Fibroblast of lung (primary cell): ENCODE measurements at regions not wholly inside any gene's neighbourhood (a gene's known extent, or its start where the extent isn't known, plus 50 kb on each side); places are given as distances from the start of the nearest gene placed in this dataset.

Experiments used
- DNase-seq, 2 donors: peaks; one replicate each; pipeline versions ENCODE4 v3.0.0 to v3.0.0-alpha.2; 2010; ENCODE audit warnings: low read depth in 2 of 2
- H2AFZ ChIP-seq: 2 replicates; pipeline ENCODE4 v1.5.1; 2012; ENCODE audit warnings: low read length, control low read depth, inconsistent platforms
- H3K27ac ChIP-seq: 2 replicates; pipeline ENCODE4 v1.5.1; 2011; ENCODE audit warnings: low read length, control low read depth; ENCODE audit not compliant: insufficient read depth
- H3K27me3 ChIP-seq: 2 replicates; pipeline ENCODE4 v1.5.1; 2011; ENCODE audit warnings: mild to moderate bottlenecking, low read length; ENCODE audit not compliant: control insufficient read depth, insufficient read depth
- H3K36me3 ChIP-seq: 2 replicates; pipeline ENCODE4 v1.5.1; 2011; ENCODE audit warnings: low read length; ENCODE audit not compliant: control insufficient read depth, insufficient read depth
- H3K4me1 ChIP-seq: 2 replicates; pipeline ENCODE4 v1.5.1; 2011; ENCODE audit warnings: low read length; ENCODE audit not compliant: control insufficient read depth, insufficient read depth; ENCODE audit errors: extremely low read depth
- H3K4me2 ChIP-seq: 2 replicates; pipeline ENCODE4 v1.5.1; 2011; ENCODE audit warnings: low read length, control low read depth; ENCODE audit not compliant: insufficient read depth; ENCODE audit errors: extremely low read depth
- H3K4me3 ChIP-seq, 4 experiments: fragments of 200-600 bp in 1 of 4; sonication (generic) in 1 of 4; replicated peaks in 1 of 4; 2 replicates each; pipeline ENCODE4 v1.5.1; 2011 to 2016; ENCODE audit warnings: low read length in 4 of 4, low read depth in 3 of 4, mild to moderate bottlenecking in 3 of 4, control low read depth in 2 of 4, inconsistent platforms in 1 of 4, mixed read lengths in 1 of 4; ENCODE audit not compliant: insufficient read depth in 1 of 4; ENCODE audit errors: control extremely low read depth in 1 of 4
- H3K79me2 ChIP-seq: 2 replicates; pipeline ENCODE4 v1.5.1; 2012; ENCODE audit warnings: mild to moderate bottlenecking, low read length, inconsistent platforms; ENCODE audit not compliant: control insufficient read depth, insufficient read depth
- H3K9ac ChIP-seq: 2 replicates; pipeline ENCODE4 v1.5.1; 2011; ENCODE audit warnings: mild to moderate bottlenecking, low read length, control low read depth; ENCODE audit not compliant: insufficient read depth
- H3K9me3 ChIP-seq: 2 replicates; pipeline ENCODE4 v1.5.1; 2012; ENCODE audit warnings: low read depth, low read length; ENCODE audit not compliant: control insufficient read depth, insufficient read depth
- H4K20me1 ChIP-seq: 2 replicates; pipeline ENCODE4 v1.5.1; 2011; ENCODE audit warnings: low read length; ENCODE audit not compliant: control insufficient read depth, insufficient read depth; ENCODE audit errors: extremely low read depth
- EZH2 ChIP-seq: IDR thresholded peaks from 2 replicates; pipeline ENCODE4 v1.5.1; 2012; ENCODE audit warnings: low read length, control low read depth, mild to moderate bottlenecking; ENCODE audit errors: missing control alignments
- TF ChIP-seq, protein P1 (sequence below), 2 donors: IDR thresholded peaks in 1 of 2; conservative IDR thresholded peaks in 1 of 2; 1 replicate in 1 of 2; 2 replicates in 1 of 2; pipeline ENCODE4 v1.5.1; 2011 to 2012; ENCODE audit warnings: low read length in 2 of 2, control low read depth in 1 of 2, inconsistent platforms in 1 of 2, low read depth in 1 of 2, mild to moderate bottlenecking in 1 of 2

DNA sequence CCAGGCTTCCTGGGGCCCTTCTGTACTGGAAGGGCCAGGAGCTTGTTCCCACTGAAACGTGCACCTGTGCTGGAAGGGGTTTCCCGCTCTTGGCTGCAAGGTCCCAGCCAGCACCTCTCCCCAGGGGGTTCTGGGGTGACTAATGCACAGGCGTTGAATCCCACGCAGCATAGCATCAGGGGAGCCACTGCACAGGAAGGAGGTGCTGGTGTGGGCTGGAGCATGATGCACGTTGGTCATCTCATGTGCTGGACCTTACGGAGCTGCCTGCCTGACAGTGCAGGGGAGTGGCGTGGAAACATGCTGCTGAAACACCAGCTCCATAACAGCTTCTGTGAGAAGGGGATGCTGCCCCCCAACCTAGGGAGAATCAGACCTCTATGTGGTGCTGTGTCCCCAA is 623.0 kb downstream of the AACS start:
- Histone ChIP-seq H3K9me3 (no peaks in the 10 kb centered on the region), H3K36me3 (no peaks in the 10 kb centered on the region), H3K27me3 (no peaks in the 10 kb centered on the region), H3K4me2 (no peak overlapping the region), H3K79me2 (no peaks in the 10 kb centered on the region), H3K27ac (no peak overlapping the region), H3K4me1 (no peaks in the 10 kb centered on the region), H4K20me1 (no peaks in the 10 kb centered on the region), H2AFZ (no peak overlapping the region), H3K4me3 (no peak overlapping the region), H3K9ac (no peak overlapping the region)
- TF ChIP-seq EZH2: no peak
- TF ChIP-seq, protein P1, sequence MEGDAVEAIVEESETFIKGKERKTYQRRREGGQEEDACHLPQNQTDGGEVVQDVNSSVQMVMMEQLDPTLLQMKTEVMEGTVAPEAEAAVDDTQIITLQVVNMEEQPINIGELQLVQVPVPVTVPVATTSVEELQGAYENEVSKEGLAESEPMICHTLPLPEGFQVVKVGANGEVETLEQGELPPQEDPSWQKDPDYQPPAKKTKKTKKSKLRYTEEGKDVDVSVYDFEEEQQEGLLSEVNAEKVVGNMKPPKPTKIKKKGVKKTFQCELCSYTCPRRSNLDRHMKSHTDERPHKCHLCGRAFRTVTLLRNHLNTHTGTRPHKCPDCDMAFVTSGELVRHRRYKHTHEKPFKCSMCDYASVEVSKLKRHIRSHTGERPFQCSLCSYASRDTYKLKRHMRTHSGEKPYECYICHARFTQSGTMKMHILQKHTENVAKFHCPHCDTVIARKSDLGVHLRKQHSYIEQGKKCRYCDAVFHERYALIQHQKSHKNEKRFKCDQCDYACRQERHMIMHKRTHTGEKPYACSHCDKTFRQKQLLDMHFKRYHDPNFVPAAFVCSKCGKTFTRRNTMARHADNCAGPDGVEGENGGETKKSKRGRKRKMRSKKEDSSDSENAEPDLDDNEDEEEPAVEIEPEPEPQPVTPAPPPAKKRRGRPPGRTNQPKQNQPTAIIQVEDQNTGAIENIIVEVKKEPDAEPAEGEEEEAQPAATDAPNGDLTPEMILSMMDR (conservative IDR thresholded peaks at IDR 0.05 in 1 of 2, IDR thresholded peaks at IDR 0.05 in 1 of 2; ENCODE audit: low read depth in 1 of 2, low read length in 2 of 2): no peak
- DNase-seq: no peak

DNA sequence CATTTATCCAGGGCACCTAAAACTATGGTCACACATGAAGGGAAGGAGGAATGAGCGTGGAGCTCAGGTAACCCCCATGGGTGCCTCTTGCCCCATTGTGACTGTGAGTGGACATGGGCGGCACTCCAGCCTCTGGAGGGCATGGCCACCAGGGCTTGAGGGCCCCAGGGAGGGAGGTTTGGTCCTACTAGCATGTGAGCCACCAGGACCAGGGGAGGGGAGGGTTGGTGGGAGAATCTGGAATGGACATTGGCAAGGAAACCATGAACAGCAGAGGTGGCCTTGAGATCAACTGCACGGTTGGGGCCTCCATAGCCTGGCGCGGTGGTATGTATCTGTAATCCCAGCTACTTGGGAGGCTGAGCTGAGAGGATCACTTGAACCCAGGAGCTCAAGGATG is 623.6 kb downstream of the AACS start:
- Histone ChIP-seq H3K9me3 (no peaks in the 10 kb centered on the region), H3K4me3 (no peak overlapping the region), H4K20me1 (no peaks in the 10 kb centered on the region), H3K4me1 (no peaks in the 10 kb centered on the region), H3K4me2 (no peak overlapping the region), H3K27ac (no peak overlapping the region), H2AFZ (no peak overlapping the region), H3K79me2 (no peaks in the 10 kb centered on the region), H3K36me3 (no peaks in the 10 kb centered on the region), H3K27me3 (no peaks in the 10 kb centered on the region), H3K9ac (no peak overlapping the region)
- TF ChIP-seq, protein P1 (conservative IDR thresholded peaks at IDR 0.05 in 1 of 2, IDR thresholded peaks at IDR 0.05 in 1 of 2; ENCODE audit: low read depth in 1 of 2, low read length in 2 of 2): no peak
- no peak for TF ChIP-seq EZH2
- no peak for DNase-seq

DNA sequence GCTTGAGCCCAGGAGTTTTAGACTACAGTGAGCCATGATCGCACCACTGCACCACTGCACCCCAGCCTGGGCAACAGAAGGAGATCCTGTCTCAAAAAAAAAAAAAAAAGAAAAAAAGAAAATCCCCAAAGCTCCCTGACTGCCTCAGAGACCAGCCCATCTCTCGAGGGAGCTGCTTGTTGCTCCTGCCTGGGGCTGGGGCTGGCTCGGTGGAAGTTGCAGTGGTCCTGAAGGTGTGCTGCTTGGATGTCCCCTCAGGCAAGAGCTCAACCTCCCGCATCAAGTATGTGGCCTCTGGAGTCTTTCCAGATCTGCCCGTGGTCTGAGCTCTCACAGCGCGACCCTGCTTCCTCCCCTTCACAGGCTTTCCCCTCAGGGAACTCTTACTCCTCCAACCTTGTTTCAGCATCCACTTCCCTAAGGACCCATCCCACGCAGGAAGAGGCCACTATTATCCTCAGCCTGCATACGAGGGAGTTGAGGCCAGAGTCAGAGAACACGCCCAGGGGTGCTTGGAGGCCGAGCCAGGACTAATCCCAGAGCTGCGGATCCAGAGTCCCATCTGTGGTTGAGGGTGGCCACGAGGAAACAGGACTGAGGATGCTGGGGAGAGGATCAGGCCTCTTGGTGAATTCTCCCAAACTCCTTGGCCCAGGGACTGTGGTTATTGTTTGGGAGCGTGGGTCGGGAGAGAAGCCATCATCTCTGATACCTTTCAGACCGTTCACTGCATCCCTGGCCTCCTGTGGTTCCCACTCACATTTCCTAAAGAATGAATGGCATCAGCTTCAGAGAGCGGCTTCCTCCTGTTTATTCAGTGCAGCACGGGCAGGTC is 624.6 kb downstream of the AACS start:
- no peak for DNase-seq
- TF ChIP-seq, protein P1 (conservative IDR thresholded peaks at IDR 0.05 in 1 of 2, IDR thresholded peaks at IDR 0.05 in 1 of 2; ENCODE audit: low read depth in 1 of 2, low read length in 2 of 2): no peak
- TF ChIP-seq EZH2: no peak
- H3K27me3 ChIP-seq: no peaks in the 10 kb centered on the region
- H3K36me3 ChIP-seq: no peaks in the 10 kb centered on the region
- no peaks in the 10 kb centered on the region for H4K20me1 ChIP-seq
- H3K4me1 ChIP-seq: no peaks in the 10 kb centered on the region
- H3K4me2 ChIP-seq: no peak overlapping the region
- H3K4me3 ChIP-seq: no peak overlapping the region
- H3K27ac ChIP-seq: no peak overlapping the region
- no peak overlapping the region for H3K9ac ChIP-seq
- no peaks in the 10 kb centered on the region for H3K9me3 ChIP-seq
- no peaks in the 10 kb centered on the region for H3K79me2 ChIP-seq
- no peak overlapping the region for H2AFZ ChIP-seq
